ENCODE measurements at regions not wholly inside any gene's neighbourhood (a gene's known extent, or its start where the extent isn't known, plus 50 kb on each side); places are given as distances from the start of the nearest gene placed in this dataset.

GRCh38 chrX:20767346-20767745 is 500.6 kb upstream of the RPS6KA3 start:
- Histone ChIP-seq H3K36me3 (ENCODE audit: low read depth) (no peaks in the 10 kb centered on the region), H3K4me1 (replicated peaks; ENCODE audit: insufficient read depth) (no peaks in the 10 kb centered on the region), H3K79me2 (ENCODE audit: low read depth) (no peaks in the 10 kb centered on the region), H2AFZ (no peak overlapping the region), H3K4me3 (no peak overlapping the region), H3K27me3 (ENCODE audit: insufficient read depth, low read depth) (no peaks in the 10 kb centered on the region), H3K27ac (no peak overlapping the region), H3F3A (ENCODE audit: insufficient read depth, low read depth) (no peaks in the 10 kb centered on the region), H3K9me3 (ENCODE audit: insufficient read depth, low read depth) (no peaks in the 10 kb centered on the region), H4K20me1 (ENCODE audit: insufficient read depth) (no peaks in the 10 kb centered on the region), H3K4me2 (no peak overlapping the region), H3K9me2 (ENCODE audit: insufficient read depth) (no peaks in the 10 kb centered on the region)
- DNase-seq, result no peak
- ChIA-PET CTCF (no interaction called here), POLR2A (ENCODE audit: unreplicated experiment) (no interaction called here)
- BruUV-seq (replicated peaks), result no TSS peak
- no peak for TF ChIP-seq EZH2 (IDR thresholded peaks at IDR 0.05; ENCODE audit: low read depth)
- TF ChIP-seq CTCF (conservative IDR thresholded peaks at IDR 0.05), result no peak
- intact Hi-C loops (cut with micrococcal nuclease; ENCODE audit: unreplicated experiment), result no loop called here

- intact Hi-C loops (cut with micrococcal nuclease; ENCODE audit: unreplicated experiment), result no loop called here
- POLR2A ChIA-PET (ENCODE audit: unreplicated experiment), result no interaction called here
- no TSS peak for BruUV-seq (replicated peaks)
- H3K27me3 ChIP-seq (ENCODE audit: insufficient read depth, low read depth), result no peaks in the 10 kb centered on the region
- no peak overlapping the region for H3K27ac ChIP-seq
- no peak for TF ChIP-seq EZH2 (IDR thresholded peaks at IDR 0.05; ENCODE audit: low read depth)
- no peak for TF ChIP-seq CTCF (conservative IDR thresholded peaks at IDR 0.05)
- no peaks in the 10 kb centered on the region for H3K9me3 ChIP-seq (ENCODE audit: insufficient read depth, low read depth)
- H3K36me3 ChIP-seq (ENCODE audit: low read depth), result no peaks in the 10 kb centered on the region
- H2AFZ ChIP-seq, result no peak overlapping the region
- H4K20me1 ChIP-seq (ENCODE audit: insufficient read depth), result no peaks in the 10 kb centered on the region
- no peaks in the 10 kb centered on the region for H3K9me2 ChIP-seq (ENCODE audit: insufficient read depth)
- H3K4me2 ChIP-seq, result no peak overlapping the region
- CTCF ChIA-PET, result no interaction called here
- no peaks in the 10 kb centered on the region for H3K79me2 ChIP-seq (ENCODE audit: low read depth)
- no peak overlapping the region for H3K4me3 ChIP-seq
- DNase-seq, result no peak
- H3F3A ChIP-seq (ENCODE audit: insufficient read depth, low read depth), result no peaks in the 10 kb centered on the region
- H3K4me1 ChIP-seq (replicated peaks; ENCODE audit: insufficient read depth), result no peaks in the 10 kb centered on the region
Observed at GRCh38 chrX:20756585-20756984, 489.9 kb upstream of the RPS6KA3 start.

- Histone ChIP-seq H3K36me3 (ENCODE audit: low read depth) (no peaks in the 10 kb centered on the region), H3K27ac (no peak overlapping the region), H3K27me3 (ENCODE audit: insufficient read depth, low read depth) (no peaks in the 10 kb centered on the region), H3K9me2 (ENCODE audit: insufficient read depth) (no peaks in the 10 kb centered on the region), H2AFZ (no peak overlapping the region), H3K4me3 (no peak overlapping the region), H3K9me3 (ENCODE audit: insufficient read depth, low read depth) (no peaks in the 10 kb centered on the region), H3F3A (ENCODE audit: insufficient read depth, low read depth) (no peaks in the 10 kb centered on the region), H4K20me1 (ENCODE audit: insufficient read depth) (no peaks in the 10 kb centered on the region), H3K4me2 (no peak overlapping the region), H3K79me2 (ENCODE audit: low read depth) (no peaks in the 10 kb centered on the region), H3K4me1 (replicated peaks; ENCODE audit: insufficient read depth) (no peaks in the 10 kb centered on the region)
- POLR2A ChIA-PET (ENCODE audit: unreplicated experiment), result no interaction called here
- DNase-seq, result no peak
- no TSS peak for BruUV-seq (replicated peaks)
- CTCF ChIA-PET, result no interaction called here
- intact Hi-C loops (cut with micrococcal nuclease; ENCODE audit: unreplicated experiment), result no loop called here
- TF ChIP-seq CTCF (conservative IDR thresholded peaks at IDR 0.05), result no peak
- no peak for TF ChIP-seq EZH2 (IDR thresholded peaks at IDR 0.05; ENCODE audit: low read depth)
Observed at GRCh38 chrX:20753076-20753475, 486.4 kb upstream of the RPS6KA3 start.

Data from PC-9 (cell line).